ENCODE measurements at regions not wholly inside any gene's neighbourhood (a gene's known extent, or its start where the extent isn't known, plus 50 kb on each side); places are given as distances from the start of the nearest gene placed in this dataset.

GRCh38 chr6:144710207-144710606 is 425.1 kb downstream of the UTRN start:
- in situ Hi-C loops (cut with HindIII; ENCODE audit: low sequenced_read_pairs): no loop called here

- in situ Hi-C loops (cut with HindIII; ENCODE audit: low sequenced_read_pairs): no loop called here
Measured at GRCh38 chr6:144711661-144712060, 426.5 kb downstream of the UTRN start.

GRCh38 chr6:144712541-144712940 is 427.4 kb downstream of the UTRN start:
- in situ Hi-C loops (cut with HindIII; ENCODE audit: low sequenced_read_pairs): no loop called here

GRCh38 chr6:144714021-144714712 is 429.0 kb downstream of the UTRN start:
- in situ Hi-C loops (cut with HindIII; ENCODE audit: low sequenced_read_pairs): no loop called here

DNA sequence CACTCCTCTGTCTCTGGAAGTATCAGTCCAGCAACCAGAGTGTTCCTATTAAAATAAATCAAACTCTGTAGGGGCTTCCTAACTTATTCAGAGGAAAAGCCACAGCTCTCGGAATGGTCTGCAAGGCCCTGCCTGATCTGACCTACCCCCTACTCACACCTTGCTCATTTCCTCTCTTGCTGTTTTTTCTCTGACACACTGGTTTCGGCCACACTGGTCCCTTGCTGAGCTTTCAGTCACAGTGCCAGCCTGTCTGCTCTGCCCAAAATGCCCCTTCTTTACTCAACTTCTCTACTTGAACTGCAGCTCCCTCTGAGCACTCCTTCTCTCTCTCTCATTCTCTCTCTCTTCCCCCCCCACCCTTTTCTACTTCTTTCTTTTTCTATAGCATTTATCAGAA is 430.2 kb downstream of the UTRN start:
- in situ Hi-C loops (cut with HindIII; ENCODE audit: low sequenced_read_pairs): no loop called here

- in situ Hi-C loops (cut with HindIII; ENCODE audit: low sequenced_read_pairs): no loop called here
Measured at GRCh38 chr6:144718431-144718830, 433.3 kb downstream of the UTRN start.

DNA sequence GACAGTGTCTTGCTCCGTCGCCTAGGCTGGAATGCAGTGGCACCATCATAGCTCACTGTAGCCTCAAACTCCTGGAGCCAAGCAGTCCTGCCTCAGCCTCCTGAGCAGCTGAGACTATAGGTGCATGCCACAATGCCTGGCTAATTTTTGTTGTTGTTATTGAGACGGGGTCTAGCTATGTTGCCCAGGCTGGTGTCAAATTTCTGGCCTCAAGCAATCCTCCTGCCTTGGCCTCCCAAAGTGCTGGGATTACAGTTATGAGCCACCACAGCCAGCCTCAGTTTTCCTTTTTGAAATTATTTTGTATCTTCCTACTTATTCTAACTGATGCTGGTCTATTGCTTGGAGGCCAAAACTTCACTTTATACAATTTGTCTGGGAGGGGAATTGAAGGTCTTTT is 436.1 kb downstream of the UTRN start:
- in situ Hi-C loops (cut with HindIII; ENCODE audit: low sequenced_read_pairs): no loop called here

DNA sequence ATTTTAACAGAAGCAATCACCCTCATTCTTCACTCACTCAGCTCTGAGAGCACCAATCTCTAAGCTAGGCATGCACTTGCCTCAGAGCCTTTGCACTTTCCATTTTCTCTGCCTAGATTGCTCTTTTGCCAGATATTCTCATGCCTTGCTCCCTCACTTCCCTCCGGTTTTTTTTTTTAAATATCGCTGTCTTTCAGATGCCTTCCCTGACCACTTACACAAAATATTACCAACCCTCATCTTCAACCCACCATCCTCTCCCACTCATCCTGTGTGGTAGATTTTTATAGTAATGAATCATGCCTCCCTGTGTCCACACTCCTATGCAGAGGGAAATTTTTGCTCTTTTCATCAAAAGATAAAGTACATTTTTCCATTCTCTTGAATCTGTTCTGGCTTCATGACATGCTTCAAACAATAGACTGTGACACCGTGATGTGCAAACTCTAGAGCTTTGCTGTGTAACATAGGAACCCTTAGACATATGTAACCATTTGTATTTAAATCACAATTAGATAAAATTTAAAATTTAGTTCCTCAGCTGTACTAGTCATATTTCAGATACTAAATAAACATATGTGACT is 437.1 kb downstream of the UTRN start:
- in situ Hi-C loops (cut with HindIII; ENCODE audit: low sequenced_read_pairs): no loop called here

DNA sequence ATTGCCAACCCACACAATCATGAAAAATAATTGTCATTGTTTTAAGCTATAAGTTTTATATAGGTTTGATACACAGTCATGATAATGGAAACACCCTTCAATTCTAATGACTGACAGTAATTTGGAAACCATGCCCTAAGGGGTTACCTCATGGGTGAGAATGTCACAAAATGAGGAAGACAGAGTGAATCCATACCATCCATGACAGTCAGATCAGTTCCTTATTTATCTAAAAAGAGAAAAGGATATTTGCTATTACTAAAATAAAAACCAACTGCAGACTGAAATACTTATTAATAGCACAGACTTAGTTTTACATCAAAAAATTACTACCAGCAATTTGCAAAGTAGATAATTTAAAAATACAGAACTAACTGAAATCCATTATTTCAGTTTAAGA is 437.8 kb downstream of the UTRN start:
- in situ Hi-C loops (cut with HindIII; ENCODE audit: low sequenced_read_pairs): no loop called here

DNA sequence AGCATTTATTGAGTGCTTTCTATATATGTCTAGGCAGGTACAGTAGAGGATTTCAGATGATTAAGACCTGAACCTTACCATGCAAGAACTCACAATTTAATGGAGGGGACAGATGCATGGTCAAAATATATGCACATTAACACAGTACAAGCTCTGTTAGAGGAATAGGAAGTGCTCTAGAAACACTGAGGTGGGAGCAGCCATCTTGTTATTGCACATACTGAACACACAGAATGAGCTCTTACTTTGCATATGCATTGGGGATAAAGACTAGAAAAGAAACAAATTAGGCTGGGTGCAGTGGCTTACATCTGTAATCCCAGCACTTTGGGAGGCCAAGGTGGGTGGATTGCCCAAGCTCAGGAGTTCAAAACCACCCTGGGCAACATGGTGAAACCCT is 438.3 kb downstream of the UTRN start:
- in situ Hi-C loops (cut with HindIII; ENCODE audit: low sequenced_read_pairs): no loop called here

DNA sequence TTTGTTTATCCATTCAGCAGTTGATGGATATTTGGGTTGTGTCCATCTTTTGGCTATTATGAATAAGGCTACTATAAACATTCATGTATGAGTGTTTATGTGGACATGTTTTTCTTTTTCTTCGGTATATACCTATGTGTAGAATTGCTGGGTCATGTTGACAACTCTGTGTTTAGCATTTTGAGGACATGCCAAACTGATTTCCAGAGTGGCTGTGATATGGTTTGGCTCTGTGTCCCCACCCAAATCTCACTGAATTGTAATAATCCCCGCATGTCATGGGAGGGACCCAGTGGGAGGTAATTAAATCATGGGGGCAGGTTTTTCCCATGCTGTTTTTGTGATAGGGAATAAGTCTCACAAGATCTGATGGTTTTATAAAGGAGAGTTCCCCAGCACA is 439.7 kb downstream of the UTRN start:
- in situ Hi-C loops (cut with HindIII; ENCODE audit: low sequenced_read_pairs): no loop called here

DNA sequence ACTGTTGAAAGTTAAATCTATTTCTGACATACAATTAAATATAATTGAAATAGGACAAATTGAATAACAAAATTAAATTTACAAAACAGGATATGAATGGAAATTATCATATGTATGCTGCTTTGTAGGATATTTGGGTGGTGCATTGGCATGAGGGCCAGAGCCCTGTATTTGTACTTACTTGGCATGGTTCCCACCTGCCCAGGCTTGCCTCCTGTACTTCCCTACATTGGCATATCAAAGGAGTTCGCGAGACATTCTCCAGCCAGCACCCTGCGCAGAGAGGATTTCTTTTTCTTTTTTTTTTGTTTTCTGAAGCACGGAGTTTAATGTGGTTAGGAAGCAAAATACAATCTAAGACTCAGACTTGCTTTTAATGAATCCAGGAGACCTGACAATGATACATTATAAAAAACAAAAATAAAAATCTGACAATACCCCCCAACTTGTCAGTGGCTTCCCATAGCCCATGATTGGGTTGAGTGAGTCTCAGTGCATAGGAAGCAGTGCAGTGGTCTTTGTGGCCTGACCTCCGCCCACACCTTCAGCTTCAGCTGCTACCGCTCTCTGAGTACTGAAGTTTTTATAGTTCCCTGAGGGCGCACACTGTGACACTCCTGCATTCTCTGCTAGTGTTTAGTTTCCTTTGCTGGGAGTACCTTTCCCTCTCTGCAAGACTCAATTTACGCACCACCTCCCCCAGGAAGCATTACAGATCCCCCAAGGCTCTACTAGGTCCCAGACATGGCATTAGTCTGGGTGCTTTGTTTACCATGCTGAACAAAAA is 440.8 kb downstream of the UTRN start:
- in situ Hi-C loops (cut with HindIII; ENCODE audit: low sequenced_read_pairs): no loop called here

- in situ Hi-C loops (cut with HindIII; ENCODE audit: low sequenced_read_pairs): no loop called here
Measured at GRCh38 chr6:144728804-144729203, 443.7 kb downstream of the UTRN start.

DNA sequence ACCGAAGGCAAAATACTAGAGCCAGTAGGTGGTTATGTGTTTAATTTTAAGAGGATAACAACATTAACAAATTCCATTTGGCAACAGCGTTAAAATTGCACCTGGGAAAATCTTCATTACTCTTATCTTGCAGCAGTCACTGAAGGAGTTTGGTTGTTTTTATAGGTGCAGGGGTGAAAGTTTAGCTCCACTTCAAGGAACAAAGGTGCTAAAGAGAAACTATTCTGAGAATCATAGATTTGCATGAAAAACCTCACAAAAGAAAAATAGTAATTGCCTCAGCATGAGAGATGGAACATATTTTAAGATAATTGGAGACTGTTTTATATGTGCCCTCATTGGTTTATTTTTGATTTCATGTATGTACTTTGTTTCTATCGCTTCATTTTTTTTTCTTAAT is 444.4 kb downstream of the UTRN start:
- in situ Hi-C loops (cut with HindIII; ENCODE audit: low sequenced_read_pairs): no loop called here

GRCh38 chr6:144730088-144730645 is 445.0 kb downstream of the UTRN start:
- in situ Hi-C loops (cut with HindIII; ENCODE audit: low sequenced_read_pairs): no loop called here

GRCh38 chr6:144731229-144731628 is 446.1 kb downstream of the UTRN start:
- in situ Hi-C loops (cut with HindIII; ENCODE audit: low sequenced_read_pairs): no loop called here

DNA sequence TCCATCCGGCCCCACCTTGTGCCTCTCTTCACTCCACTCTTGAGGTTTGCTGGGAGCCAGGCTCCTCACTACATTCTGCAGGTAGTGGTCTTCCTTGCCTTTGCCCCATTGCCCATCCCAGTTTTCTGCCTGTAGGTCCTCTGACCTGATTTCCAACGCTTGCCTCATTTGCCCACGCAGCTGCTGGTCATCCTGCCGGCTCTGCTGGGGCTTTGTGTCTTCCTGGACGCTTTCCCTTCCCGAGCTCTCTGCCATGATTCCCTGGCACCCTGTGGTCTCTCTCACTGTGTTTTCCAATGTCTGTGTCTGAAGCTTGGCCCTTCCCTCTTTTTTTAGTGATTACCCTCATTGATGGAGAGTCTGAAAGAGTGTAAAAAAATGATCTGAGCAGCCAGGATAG is 451.6 kb downstream of the UTRN start:
- in situ Hi-C loops (cut with HindIII; ENCODE audit: low sequenced_read_pairs): no loop called here

DNA sequence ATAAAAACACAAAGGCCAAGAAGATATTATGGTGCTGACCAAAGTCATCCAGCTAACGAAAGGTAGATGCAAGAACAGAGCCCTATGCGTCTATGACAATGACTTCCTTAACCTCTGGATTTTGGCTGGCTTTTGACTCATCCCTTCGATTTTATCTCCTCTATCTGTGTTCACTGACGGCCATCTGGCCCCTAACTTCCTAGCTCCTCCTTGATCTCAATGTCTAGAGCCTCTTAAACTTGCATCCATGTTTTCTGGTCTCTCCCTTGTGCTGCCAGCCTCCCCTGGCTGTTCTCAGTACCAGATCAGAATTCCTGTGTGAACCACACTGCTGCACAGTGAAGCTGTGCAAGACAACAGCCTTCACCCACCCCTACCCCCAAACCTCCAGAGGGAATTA is 452.9 kb downstream of the UTRN start:
- in situ Hi-C loops (cut with HindIII; ENCODE audit: low sequenced_read_pairs): no loop called here

- in situ Hi-C loops (cut with HindIII; ENCODE audit: low sequenced_read_pairs): no loop called here
Measured at GRCh38 chr6:144739873-144740272, 454.7 kb downstream of the UTRN start.

- in situ Hi-C loops (cut with HindIII; ENCODE audit: low sequenced_read_pairs): no loop called here
Measured at GRCh38 chr6:144741659-144742058, 456.5 kb downstream of the UTRN start.

- in situ Hi-C loops (cut with HindIII; ENCODE audit: low sequenced_read_pairs): no loop called here
Measured at GRCh38 chr6:144742779-144743178, 457.6 kb downstream of the UTRN start.

GRCh38 chr6:144744720-144745119 is 459.6 kb downstream of the UTRN start:
- in situ Hi-C loops (cut with HindIII; ENCODE audit: low sequenced_read_pairs): no loop called here
